AG08396 (cell line): ENCODE measurements at regions not wholly inside any gene's neighbourhood (a gene's known extent, or its start where the extent isn't known, plus 50 kb on each side); places are given as distances from the start of the nearest gene placed in this dataset.

ENCODE experiments used
- DNase-seq: peaks from one replicate; pipeline ENCODE4 v3.0.0; 2012; ENCODE audit warnings: low spot score, mixed read lengths

DNA sequence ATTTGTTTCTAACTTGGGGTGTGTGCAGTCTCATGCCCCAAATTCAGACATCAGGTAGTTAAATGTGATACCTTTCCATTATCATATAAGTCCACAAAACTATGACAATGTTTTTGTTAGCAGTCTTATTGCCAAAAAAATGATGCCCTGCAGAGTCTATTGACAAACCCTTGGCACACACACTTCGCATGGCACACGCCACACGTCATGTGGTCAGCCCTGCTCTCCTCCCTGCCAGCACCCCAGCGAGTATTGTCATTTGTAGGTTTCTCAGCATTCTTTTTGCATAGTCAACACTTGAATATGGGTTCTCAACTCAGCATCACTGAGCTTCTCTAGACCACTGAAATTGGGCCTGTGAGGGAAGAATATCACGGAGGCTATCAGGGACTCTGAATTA, 356.0 kb downstream of the INHBA start:
- DNase-seq: no peak

DNA sequence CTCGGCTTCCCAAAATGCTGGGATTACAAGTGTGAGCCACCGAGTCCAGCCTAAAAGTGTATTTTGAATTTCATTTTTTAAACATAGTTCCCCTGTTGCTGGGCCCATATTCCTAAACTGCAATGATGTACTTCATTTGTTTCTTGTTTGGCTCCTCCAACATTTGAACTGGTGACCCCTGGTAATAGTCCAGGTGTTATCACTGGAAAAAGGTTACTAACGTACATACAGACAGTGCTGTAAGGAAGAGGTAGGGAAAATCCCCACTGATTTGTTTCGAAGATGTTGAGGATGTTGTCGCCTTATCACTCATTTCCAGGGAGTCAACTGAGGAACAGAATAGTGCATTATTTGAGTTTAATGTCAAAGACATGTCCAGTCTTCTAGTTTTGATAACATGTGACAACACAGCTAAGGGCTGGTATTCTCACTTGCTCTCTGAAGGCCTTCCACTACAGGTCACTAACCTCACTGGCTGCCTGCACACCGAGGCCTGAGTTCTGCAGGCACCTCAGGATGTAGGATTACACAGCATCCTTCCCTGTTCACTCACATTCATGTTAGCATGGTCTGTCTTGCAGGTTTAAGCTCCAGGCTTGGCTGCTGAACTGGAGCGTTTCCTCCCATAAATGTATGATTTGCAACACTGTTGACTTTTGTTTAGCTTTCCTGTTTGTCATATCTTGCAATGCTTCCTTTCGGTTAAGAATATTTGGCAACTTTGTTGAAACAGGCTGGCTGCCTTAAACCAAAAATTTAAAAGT, 362.8 kb downstream of the INHBA start:
- DNase-seq: no peak

- DNase-seq: no peak
Measured at GRCh38 chr7:41336981-41337380, 365.9 kb downstream of the INHBA start.

DNA sequence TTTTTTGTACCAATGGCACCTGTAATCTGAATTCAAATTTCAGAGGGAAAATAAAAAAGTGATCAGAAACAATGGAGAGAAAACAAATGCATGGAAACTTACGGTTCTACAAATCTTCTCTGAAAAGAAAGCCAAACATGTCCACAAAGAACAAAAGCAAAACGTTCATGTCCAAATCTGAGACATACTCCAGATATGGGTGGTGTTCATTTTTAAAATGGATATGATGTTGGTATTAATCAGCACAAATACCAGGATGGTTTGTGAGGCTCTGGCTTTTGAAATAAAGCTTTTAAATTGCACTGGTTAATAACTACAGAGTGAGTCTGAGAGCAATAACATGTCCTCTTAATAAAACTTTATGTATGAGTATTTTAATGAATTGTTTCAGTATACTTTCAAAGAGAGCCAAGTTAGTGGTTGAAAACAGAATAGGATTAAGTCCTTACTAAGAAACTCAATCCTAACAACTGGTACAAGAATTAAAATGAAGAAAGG, 366.4 kb downstream of the INHBA start:
- no peak for DNase-seq

DNA sequence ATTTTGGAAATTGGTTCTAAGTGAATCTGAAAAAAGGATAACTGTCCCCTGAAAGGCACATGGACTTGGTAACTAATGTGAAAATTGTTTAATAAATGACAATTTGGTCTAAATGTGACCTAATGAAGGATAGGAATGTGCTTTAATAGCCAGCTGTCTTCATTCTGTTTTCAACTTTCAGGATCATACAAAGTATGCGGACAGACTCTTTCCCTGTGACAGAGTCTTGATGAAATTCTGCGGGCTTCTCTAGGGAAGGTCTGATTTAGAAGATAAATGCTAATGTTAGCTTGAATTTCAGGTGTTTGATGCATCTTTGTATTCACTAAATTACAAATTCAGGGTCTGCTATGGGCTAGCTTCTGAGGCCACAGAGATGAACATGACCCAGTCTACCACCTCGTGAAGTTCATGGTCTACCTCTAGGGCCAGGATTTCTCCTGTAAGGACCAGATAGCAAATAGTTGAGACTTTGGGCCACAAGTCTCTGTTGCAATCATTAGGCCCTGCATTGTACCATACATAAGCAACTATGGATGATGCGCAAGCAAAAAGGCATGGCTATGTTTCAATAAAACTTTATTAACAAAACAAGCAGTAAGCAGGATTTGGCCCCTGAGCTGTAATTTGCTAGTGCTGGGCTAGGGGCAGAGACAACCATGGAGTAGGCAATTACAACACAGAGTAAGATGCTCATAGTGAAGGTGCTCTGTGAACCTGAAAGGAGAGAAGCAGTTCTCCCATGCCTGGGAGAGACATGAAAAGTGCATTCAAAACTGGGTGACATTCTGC, 368.6 kb downstream of the INHBA start:
- DNase-seq: no peak

DNA sequence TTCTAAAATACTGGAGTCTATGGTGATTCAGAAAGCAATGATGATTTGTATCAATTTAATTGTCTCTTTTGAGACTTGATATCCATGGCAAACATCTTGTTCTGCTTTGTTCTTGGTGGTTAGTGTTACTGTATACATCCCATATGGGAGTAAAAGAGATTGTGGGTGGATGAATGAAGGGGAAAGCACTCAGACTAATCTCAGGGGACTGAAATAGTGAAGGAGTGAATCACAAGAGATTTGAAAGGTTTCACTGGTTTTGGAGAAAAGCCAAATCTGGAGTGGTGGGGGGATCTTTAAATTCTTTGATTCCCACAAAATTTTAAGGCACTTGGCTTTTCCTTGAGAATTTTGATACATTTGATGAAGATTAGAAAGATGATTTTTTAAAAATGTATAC, 369.4 kb downstream of the INHBA start:
- DNase-seq: no peak

DNA sequence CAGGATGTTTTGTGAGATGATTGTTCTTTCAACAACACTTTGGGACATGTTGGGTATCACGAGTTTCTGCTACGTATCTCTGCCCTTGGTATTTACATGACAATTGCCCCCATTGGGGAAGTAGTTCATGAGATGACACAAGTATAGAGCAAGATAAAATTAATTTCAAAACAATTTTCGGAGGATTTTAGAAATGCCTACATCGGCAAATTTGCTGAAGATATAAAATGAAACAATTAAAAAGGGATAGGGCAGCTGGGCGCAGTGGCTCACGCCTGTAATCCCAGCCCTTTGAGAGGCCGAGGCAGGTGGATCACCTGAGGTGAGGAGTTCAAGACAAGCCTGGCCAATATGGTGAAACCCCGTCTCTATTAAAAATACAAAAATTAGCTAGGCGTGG, 371.7 kb downstream of the INHBA start:
- DNase-seq: no peak

GRCh38 chr7:41328544-41328943, 374.3 kb downstream of the INHBA start:
- no peak for DNase-seq

GRCh38 chr7:41328131-41328530, 374.8 kb downstream of the INHBA start:
- no peak for DNase-seq

GRCh38 chr7:41326616-41327015, 376.3 kb downstream of the INHBA start:
- no peak for DNase-seq

DNA sequence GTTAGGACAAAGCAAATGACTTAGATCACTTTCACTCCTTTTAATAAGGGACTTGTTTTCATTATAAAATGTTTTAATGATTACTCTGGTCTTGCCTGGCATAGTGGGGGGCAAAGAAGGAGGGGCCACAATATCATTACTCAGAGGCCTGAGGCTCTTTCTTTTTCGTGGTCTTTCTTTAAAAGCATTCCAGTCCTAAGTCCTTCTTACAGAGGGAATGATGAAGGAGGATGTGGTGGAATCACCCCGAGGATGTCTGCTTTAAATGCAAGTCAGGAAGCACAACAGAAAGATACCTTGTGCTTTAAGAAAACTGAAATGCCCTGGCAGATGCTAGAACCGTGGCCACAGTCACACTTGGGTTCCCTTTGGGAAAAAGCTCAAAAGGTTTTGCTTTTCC, 379.1 kb downstream of the INHBA start:
- no peak for DNase-seq

DNA sequence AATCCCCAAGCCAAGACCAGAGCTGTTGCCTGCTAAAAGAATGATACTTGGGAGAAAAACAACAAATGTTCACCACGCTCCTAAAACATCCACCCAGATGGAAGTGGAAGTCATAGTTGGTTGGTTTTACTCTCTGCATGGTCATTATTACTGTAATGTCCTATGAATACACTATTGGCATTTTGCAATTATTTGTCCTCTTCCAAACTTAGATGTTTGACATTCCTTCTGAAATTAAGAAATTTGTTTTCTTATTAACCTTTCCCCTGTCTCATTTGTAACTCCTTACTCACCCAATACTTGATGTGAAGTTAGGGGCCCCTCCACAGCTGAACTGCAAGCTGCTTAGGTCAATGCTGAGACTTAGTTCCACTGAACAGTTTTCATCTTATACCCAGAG, 383.3 kb downstream of the INHBA start:
- DNase-seq: no peak

GRCh38 chr7:41316410-41316809, 386.5 kb downstream of the INHBA start:
- DNase-seq: no peak

DNA sequence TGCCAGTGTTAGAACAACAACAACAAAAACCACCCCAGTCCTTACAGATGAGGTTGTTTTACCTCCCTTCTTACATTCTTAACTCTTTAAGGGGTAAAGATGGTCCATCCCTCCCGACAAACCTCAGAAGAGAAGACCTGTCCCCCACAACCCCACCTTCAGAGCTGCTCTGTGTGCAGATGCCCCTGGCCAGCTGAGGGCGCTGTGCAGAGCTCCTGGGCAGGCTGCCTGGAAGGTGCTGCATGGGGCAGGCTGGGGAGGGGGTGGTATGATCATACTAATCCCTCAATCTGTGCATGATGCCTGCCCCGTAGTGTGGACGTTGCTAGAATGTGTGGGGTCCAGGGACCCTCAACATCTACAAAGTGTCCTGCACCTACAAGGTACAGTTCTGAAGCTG, 387.1 kb downstream of the INHBA start:
- no peak for DNase-seq

- no peak for DNase-seq
Measured at GRCh38 chr7:41313171-41313570, 389.7 kb downstream of the INHBA start.

DNA sequence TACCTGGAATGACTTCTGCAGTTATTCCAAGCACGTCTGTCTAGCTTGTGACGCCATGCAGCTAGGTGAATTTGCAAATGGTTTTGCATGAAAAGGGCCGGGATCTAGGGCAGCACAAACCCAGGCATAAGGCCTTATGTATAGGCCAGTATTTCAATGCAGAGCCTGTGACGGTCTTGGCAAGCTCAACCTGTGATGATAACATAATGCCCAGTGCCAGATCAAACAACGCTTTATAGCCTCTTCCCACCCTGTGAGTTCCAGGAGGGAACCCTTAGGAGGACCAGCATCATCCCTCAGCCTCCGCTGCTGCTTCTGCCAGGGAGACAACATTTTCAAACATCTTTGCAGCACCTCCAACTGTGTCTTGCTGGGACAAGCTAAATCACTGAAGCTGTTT, 390.7 kb downstream of the INHBA start:
- DNase-seq: no peak

DNA sequence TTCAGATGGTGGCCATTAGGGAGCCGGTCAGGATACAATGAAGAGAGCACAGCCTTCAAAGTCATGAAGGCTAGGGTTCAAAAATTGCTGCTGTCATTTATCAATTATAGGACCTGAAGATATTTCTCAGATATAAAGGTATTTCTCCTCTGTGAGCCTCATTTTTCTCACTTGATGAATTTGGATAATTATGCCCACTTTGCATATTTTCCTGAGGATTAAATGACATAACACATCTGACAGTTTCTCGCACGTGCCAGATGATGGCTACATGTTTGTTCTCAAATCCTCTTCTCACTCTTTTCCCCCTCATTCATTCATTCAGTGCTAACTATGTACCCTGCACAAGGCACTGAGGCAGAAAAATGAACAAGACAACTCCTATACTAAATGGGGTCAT, 391.6 kb downstream of the INHBA start:
- no peak for DNase-seq

DNA sequence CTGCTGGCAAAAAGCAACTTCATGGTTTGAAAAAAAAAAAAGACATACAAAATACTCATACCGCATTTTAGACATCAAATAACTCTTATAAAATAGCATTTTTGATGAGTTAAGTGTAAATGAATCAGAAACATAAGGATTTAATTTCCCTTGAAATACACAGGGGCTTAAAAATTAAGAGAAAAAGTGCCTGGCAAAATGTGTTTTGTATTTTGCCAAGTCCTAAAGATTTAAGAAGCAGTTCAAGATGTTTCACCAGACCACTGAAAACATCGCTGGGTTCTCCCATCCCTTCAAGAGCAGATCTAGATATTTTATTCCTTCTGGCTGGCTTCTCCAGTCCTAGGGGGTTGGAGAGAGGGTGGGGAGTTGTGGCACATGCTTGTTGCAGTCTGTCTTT, 396.4 kb downstream of the INHBA start:
- no peak for DNase-seq

- DNase-seq: no peak
Measured at GRCh38 chr7:41305001-41305400, 397.9 kb downstream of the INHBA start.

DNA sequence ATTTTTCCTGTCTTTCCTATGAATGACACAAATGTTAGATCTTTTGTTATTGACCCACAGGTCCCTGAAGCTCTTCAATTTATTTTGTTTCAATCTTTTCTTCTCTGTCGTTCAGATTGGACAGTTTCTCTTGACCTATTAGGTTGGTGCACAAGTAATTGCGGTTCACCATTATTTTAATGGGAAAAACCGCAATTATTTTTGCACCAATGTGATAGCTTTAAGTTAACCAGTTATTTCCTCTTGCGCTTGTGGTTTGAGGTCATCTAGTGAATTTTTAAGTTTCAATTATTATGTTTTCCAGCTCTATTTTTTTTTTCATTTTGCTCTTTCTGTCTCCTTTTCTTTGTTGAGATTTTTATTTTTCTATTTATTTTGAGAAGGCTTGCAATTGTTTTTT, 399.2 kb downstream of the INHBA start:
- DNase-seq: no peak

GRCh38 chr7:41298409-41298808, 404.5 kb downstream of the INHBA start:
- DNase-seq: no peak

DNA sequence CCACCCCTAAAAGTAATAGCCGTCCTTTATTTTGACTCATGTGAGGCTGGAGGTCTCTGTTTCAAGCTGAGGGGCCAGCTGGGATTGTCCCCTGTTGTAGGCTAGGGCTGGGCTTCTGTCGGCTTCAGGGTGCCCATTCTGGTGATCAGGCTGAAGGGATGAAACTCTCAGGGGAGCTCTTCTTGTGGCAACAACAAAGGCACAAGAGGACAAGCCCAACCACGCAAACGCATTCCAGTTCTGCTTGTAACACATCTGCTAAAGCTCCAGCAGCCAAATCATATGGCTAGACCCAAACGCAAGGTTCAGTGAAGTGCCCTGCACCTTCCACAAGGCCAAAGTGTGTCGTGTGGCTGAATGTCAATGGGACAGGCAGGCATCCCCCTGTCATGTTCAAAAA, 405.7 kb downstream of the INHBA start:
- DNase-seq: no peak

- DNase-seq: no peak
Measured at GRCh38 chr7:41295455-41295815, 407.5 kb downstream of the INHBA start.
